Neural crest cell (in vitro differentiated cells): ENCODE measurements at regions not wholly inside any gene's neighbourhood (a gene's known extent, or its start where the extent isn't known, plus 50 kb on each side); places are given as distances from the start of the nearest gene placed in this dataset.
A peak's percentile ranks its signal among the peaks of the same experiment; 100 is the strongest.

ENCODE experiments used
- DNase-seq: peaks from one replicate; pipeline ENCODE4 v3.0.0; 2021; ENCODE audit warnings: low read depth, mixed read lengths, low spot score
- H3K27ac Mint-ChIP-seq: one replicate; pipeline ENCODE4 v1.8.0; 2021; ENCODE audit warnings: mild to moderate bottlenecking, mixed read lengths; ENCODE audit not compliant: unreplicated experiment
- H3K27me3 Mint-ChIP-seq: 2 replicates; pipeline ENCODE4 v1.8.0; 2021; ENCODE audit warnings: low read depth, mild to moderate bottlenecking, mixed read lengths
- H3K36me3 Mint-ChIP-seq: 2 replicates; pipeline ENCODE4 v1.8.0; 2021; ENCODE audit warnings: low read depth, mild to moderate bottlenecking, mixed read lengths
- H3K4me1 Mint-ChIP-seq: 2 replicates; pipeline ENCODE4 v1.8.0; 2021; ENCODE audit warnings: mixed read lengths
- H3K4me3 Mint-ChIP-seq: one replicate; pipeline ENCODE4 v1.8.0; 2021; ENCODE audit warnings: mild to moderate bottlenecking, mixed read lengths
- H3K9me3 Mint-ChIP-seq: 2 replicates; pipeline ENCODE4 v1.8.0; 2021; ENCODE audit warnings: mixed read lengths
- TF ChIP-seq, protein P1 (sequence below): fragments of 200-600 bp; sonication (generic); conservative IDR thresholded peaks from 2 replicates; pipeline ENCODE4 v1.5.0; 2021; ENCODE audit warnings: antibody characterized with exemption, mild to moderate bottlenecking

DNA sequence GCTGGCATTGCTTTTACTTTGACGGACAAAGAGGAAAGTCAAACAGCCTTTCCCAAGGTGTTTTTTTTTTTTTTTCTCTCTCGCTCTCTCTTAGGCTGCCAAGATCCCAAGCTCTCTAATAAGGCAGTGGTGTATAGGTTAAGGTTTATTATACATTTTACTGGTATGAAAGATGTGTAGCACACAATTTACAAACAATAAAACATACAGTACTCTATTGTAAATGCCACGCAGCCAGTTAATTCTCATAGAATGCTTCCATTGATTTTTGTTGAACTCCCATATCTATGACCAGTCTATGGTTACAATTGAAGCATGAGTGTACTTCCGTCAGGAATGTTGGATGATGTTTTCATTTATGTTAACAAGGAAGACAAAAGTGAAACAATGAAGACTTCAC is 106.4 kb upstream of the GSC start:
- Mint-ChIP-seq H3K9me3 (no peaks in the 10 kb centered on the region), H3K4me1 (peaks cover 8% of the 10 kb centered on the region), H3K4me3 (no peak overlapping the region), H3K27me3 (no peaks in the 10 kb centered on the region), H3K27ac (no peak overlapping the region), H3K36me3 (no peaks in the 10 kb centered on the region)
- DNase-seq, result no peak
- TF ChIP-seq, protein P1, sequence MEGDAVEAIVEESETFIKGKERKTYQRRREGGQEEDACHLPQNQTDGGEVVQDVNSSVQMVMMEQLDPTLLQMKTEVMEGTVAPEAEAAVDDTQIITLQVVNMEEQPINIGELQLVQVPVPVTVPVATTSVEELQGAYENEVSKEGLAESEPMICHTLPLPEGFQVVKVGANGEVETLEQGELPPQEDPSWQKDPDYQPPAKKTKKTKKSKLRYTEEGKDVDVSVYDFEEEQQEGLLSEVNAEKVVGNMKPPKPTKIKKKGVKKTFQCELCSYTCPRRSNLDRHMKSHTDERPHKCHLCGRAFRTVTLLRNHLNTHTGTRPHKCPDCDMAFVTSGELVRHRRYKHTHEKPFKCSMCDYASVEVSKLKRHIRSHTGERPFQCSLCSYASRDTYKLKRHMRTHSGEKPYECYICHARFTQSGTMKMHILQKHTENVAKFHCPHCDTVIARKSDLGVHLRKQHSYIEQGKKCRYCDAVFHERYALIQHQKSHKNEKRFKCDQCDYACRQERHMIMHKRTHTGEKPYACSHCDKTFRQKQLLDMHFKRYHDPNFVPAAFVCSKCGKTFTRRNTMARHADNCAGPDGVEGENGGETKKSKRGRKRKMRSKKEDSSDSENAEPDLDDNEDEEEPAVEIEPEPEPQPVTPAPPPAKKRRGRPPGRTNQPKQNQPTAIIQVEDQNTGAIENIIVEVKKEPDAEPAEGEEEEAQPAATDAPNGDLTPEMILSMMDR, result no peak

DNA sequence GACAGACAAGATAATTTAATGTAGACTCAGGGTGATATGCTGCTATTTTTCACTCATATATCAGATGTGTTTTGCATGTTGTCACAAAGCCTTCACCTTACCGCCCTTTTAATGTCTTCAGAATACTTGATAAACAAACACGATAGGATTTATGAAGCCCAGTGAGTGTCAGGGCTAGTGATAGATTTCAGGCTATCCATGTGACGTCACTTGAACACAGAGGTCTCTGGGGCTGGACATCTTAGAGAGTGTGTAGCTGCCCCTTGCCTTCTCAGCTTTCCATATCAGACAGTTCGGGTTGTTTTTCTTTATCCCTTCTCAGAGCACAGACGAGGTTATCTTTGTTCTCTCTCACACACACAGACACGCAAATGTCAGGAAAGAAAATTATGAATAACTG is 105.3 kb upstream of the GSC start:
- H3K4me1 Mint-ChIP-seq, result peaks cover 8% of the 10 kb centered on the region
- H3K4me3 Mint-ChIP-seq, result no peak overlapping the region
- no peaks in the 10 kb centered on the region for H3K27me3 Mint-ChIP-seq
- no peaks in the 10 kb centered on the region for H3K36me3 Mint-ChIP-seq
- TF ChIP-seq, protein P1, result no peak
- H3K9me3 Mint-ChIP-seq, result no peaks in the 10 kb centered on the region
- no peak overlapping the region for H3K27ac Mint-ChIP-seq
- no peak for DNase-seq

DNA sequence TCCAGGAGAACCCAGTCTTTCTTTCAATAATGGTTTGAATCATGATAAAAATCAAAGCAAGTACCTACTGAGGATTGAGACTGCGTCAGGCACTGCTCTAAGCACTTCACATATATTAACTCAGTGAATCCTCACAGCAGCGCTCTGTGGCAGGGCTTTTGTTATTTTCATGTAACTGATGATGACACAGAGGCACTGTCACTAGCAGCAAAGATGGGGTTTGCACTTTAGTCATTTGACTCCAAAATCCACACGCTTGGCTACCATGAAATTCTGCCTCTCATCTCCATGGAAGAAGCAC is 98.8 kb upstream of the GSC start:
- Mint-ChIP-seq H3K4me1 (peaks cover 14% of the 10 kb centered on the region), H3K27ac (no peak overlapping the region), H3K4me3 (no peak overlapping the region), H3K27me3 (no peaks in the 10 kb centered on the region), H3K36me3 (no peaks in the 10 kb centered on the region), H3K9me3 (no peaks in the 10 kb centered on the region)
- no peak for DNase-seq
- TF ChIP-seq, protein P1, result no peak

DNA sequence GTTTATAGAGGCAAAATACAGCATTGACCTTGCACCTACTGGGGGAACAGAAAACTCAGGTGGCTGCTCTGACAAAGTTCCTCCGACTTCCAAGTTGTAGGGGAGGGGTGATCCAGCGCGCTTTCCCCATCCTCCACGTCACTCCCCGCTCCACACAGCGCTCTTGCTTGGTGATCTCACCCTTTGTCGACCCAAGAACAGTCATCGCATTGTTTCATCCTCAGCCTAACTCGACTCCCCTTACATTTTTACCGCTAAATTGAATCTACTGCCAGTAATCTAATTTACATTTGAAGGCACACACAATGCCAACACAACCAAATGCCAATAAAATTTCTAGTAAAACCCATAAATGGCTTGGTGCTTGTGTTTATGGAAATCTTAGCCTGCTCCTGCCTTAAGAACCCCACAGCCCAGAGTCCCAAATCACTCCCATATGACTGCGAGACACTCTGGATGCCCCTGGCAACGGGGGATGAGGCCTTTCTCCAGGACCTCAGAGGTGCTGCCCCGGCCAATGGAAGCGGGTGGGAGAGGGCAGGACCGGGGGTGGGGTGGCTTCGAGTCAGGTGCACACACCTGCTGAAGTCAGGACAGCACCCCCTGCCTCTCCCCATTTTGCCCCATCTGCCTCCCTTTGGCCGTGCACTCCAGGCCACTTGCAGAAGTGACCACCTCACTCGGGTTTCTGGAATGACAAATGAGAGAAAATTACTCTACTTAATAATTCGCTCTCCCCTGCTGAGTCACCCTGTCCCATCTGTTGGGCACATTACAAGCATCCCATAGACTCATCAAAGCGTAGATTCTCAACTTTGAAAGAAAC is 98.2 kb upstream of the GSC start:
- Mint-ChIP-seq H3K27me3 (no peaks in the 10 kb centered on the region), H3K27ac (peak overlapping the region; percentile 97), H3K9me3 (no peaks in the 10 kb centered on the region), H3K4me3 (no peak overlapping the region), H3K36me3 (no peaks in the 10 kb centered on the region), H3K4me1 (peaks cover 14% of the 10 kb centered on the region)
- TF ChIP-seq, protein P1, result no peak
- peak; percentile 35 for DNase-seq

DNA sequence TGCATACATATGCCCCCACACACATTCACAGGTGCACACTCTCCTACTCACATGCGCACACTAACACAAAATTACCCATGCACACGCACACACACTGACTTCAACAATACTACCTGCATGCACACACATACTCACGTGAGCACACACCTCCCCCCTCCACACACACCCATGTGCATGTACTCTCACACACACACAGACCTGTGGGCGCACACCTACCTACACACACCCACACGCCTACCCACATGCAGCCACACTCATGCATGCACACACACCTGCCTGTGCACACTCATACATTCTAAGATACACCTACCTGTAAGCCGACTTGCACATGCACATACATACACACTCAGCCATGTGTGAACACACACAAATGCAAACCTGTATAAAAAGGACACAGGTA is 97.3 kb upstream of the GSC start:
- H3K27me3 Mint-ChIP-seq, result no peaks in the 10 kb centered on the region

More for the DNA sequence above, 97.3 kb upstream of the GSC start:
- H3K4me1 Mint-ChIP-seq, result peaks cover 14% of the 10 kb centered on the region
- TF ChIP-seq, protein P1, result no peak
- no peaks in the 10 kb centered on the region for H3K9me3 Mint-ChIP-seq
- no peaks in the 10 kb centered on the region for H3K36me3 Mint-ChIP-seq
- no peak for DNase-seq
- H3K27ac Mint-ChIP-seq, result no peak overlapping the region
- no peak overlapping the region for H3K4me3 Mint-ChIP-seq
